Keratinocyte (primary cell): ENCODE measurements at regions not wholly inside any gene's neighbourhood (a gene's known extent, or its start where the extent isn't known, plus 50 kb on each side); places are given as distances from the start of the nearest gene placed in this dataset.

Experiments used
- DNase-seq: peaks from one replicate; pipeline ENCODE4 v3.0.0-alpha.2; 2011; ENCODE audit warnings: low read depth, missing footprints, low spot score
- FAIRE-seq: peaks from 2 replicates; lab custom pipeline; 2011; peaks lifted over from hg19 to GRCh38; lab: Jason Lieb, UNC
- H2AFZ ChIP-seq: 2 replicates; pipeline ENCODE4 v1.6.0; 2012; ENCODE audit warnings: low read length, control low read depth, inconsistent platforms; ENCODE audit not compliant: control insufficient read depth
- H3K27ac ChIP-seq: 2 replicates; pipeline ENCODE4 v1.5.1; 2011; ENCODE audit warnings: low read length; ENCODE audit not compliant: control insufficient read depth, insufficient read depth
- H3K27me3 ChIP-seq: 3 replicates; pipeline ENCODE4 v1.6.0; 2011; ENCODE audit warnings: low read length; ENCODE audit not compliant: control insufficient read depth, insufficient read depth; ENCODE audit errors: extremely low read depth
- H3K36me3 ChIP-seq, 2 experiments: 2 replicates in 1 of 2; 3 replicates in 1 of 2; pipeline ENCODE4 v1.5.1; 2011; ENCODE audit warnings: low read length in 2 of 2, mild to moderate bottlenecking in 1 of 2; ENCODE audit not compliant: control insufficient read depth in 2 of 2, insufficient read depth in 2 of 2; ENCODE audit errors: extremely low read depth in 1 of 2
- H3K4me1 ChIP-seq: 3 replicates; pipeline ENCODE4 v1.5.1; 2011; ENCODE audit warnings: low read length; ENCODE audit not compliant: control insufficient read depth, insufficient read depth; ENCODE audit errors: extremely low read depth
- H3K4me2 ChIP-seq: 3 replicates; pipeline ENCODE4 v1.6.0; 2011; ENCODE audit warnings: low read depth, low read length; ENCODE audit not compliant: control insufficient read depth, insufficient read depth; ENCODE audit errors: extremely low read depth
- H3K4me3 ChIP-seq, 3 experiments: fragments of 200-600 bp in 1 of 3; sonication (generic) in 1 of 3; 2 replicates in 2 of 3; 3 replicates in 1 of 3; pipeline ENCODE4 v1.5.1; 2011 to 2016; ENCODE audit warnings: low read length in 3 of 3, mild to moderate bottlenecking in 3 of 3, control low read depth in 2 of 3, inconsistent platforms in 1 of 3, low read depth in 1 of 3, mixed read lengths in 1 of 3, mixed run types in 1 of 3, moderate library complexity in 1 of 3; ENCODE audit not compliant: control insufficient read depth in 2 of 3, insufficient read depth in 2 of 3; ENCODE audit errors: extremely low read depth in 1 of 3
- H3K79me2 ChIP-seq: 2 replicates; pipeline ENCODE4 v1.6.0; 2012; ENCODE audit warnings: low read length; ENCODE audit not compliant: control insufficient read depth, insufficient read depth
- H3K9ac ChIP-seq: 3 replicates; pipeline ENCODE4 v1.6.0; 2011; ENCODE audit warnings: low read length; ENCODE audit not compliant: control insufficient read depth, insufficient read depth; ENCODE audit errors: extremely low read depth
- H3K9me1 ChIP-seq: 3 replicates; pipeline ENCODE4 v1.6.0; 2011; ENCODE audit warnings: low read length; ENCODE audit not compliant: control insufficient read depth, insufficient read depth; ENCODE audit errors: extremely low read depth
- H3K9me3 ChIP-seq: 2 replicates; pipeline ENCODE4 v1.5.1; 2012; ENCODE audit warnings: low read depth, low read length; ENCODE audit not compliant: control insufficient read depth
- H4K20me1 ChIP-seq: 3 replicates; pipeline ENCODE4 v1.6.0; 2011; ENCODE audit warnings: low read length; ENCODE audit not compliant: control insufficient read depth, insufficient read depth; ENCODE audit errors: extremely low read depth
- CTCF ChIP-seq, 3 experiments: IDR thresholded peaks in 1 of 3; conservative IDR thresholded peaks in 1 of 3; optimal IDR thresholded peaks in 1 of 3; 2 replicates in 2 of 3; 3 replicates in 1 of 3; pipeline versions ENCODE3 to v1.5.1; 2011; ENCODE audit warnings: low read length in 3 of 3, mild to moderate bottlenecking in 3 of 3, moderate library complexity in 2 of 3, control low read depth in 1 of 3, inconsistent platforms in 1 of 3; ENCODE audit not compliant: insufficient read depth in 2 of 3; ENCODE audit errors: extremely low read depth in 1 of 3
- EZH2 ChIP-seq: IDR thresholded peaks from one replicate; pipeline ENCODE4 v1.6.1; 2012; ENCODE audit warnings: inconsistent platforms, mild to moderate bottlenecking, low read length, moderate library complexity
- dilution Hi-C: fragments of 300-500 bp; cut with MboI; formaldehyde crosslinking; loops from one replicate; pipeline ENCODE4 v1.7.0; 2020; ENCODE audit warnings: low sequenced_read_pairs; ENCODE audit not compliant: extremely low pct_ligation_motif_present

- no peak for FAIRE-seq
Observed at GRCh38 chr7:156279635-156280034, 360.9 kb upstream of the RNF32 start.

GRCh38 chr7:156275292-156275691 is 365.3 kb upstream of the RNF32 start:
- no peak overlapping the region for H2AFZ ChIP-seq
- H3K9me3 ChIP-seq = no peaks in the 10 kb centered on the region
- no peak overlapping the region for H3K9ac ChIP-seq
- H3K36me3 ChIP-seq = no peaks in the 10 kb centered on the region
- TF ChIP-seq CTCF (optimal IDR thresholded peaks at IDR 0.05 in 1 of 3, IDR thresholded peaks at IDR 0.05 in 1 of 3, conservative IDR thresholded peaks at IDR 0.05 in 1 of 3; ENCODE audit: extremely low read depth in 1 of 3, insufficient read depth in 2 of 3, low read length in 3 of 3) = no peak
- TF ChIP-seq EZH2 = no peak
- no peaks in the 10 kb centered on the region for H4K20me1 ChIP-seq
- dilution Hi-C loops = no loop called here
- H3K27ac ChIP-seq = no peak overlapping the region
- no peak for DNase-seq
- no peaks in the 10 kb centered on the region for H3K79me2 ChIP-seq
- no peak for FAIRE-seq
- H3K4me1 ChIP-seq = no peaks in the 10 kb centered on the region
- H3K4me3 ChIP-seq = no peak overlapping the region
- H3K9me1 ChIP-seq = no peaks in the 10 kb centered on the region
- no peak overlapping the region for H3K4me2 ChIP-seq
- H3K27me3 ChIP-seq = no peaks in the 10 kb centered on the region

More at GRCh38 chr7:156279635-156280034, 360.9 kb upstream of the RNF32 start:
- Histone ChIP-seq H3K4me3 (no peak overlapping the region), H3K4me1 (no peaks in the 10 kb centered on the region), H3K9me3 (no peaks in the 10 kb centered on the region), H4K20me1 (no peaks in the 10 kb centered on the region), H3K36me3 (no peaks in the 10 kb centered on the region), H3K9me1 (no peaks in the 10 kb centered on the region), H2AFZ (no peak overlapping the region), H3K27me3 (no peaks in the 10 kb centered on the region), H3K79me2 (no peaks in the 10 kb centered on the region), H3K27ac (no peak overlapping the region), H3K9ac (no peak overlapping the region), H3K4me2 (no peak overlapping the region)
- DNase-seq = no peak
- TF ChIP-seq EZH2 = no peak
- TF ChIP-seq CTCF (optimal IDR thresholded peaks at IDR 0.05 in 1 of 3, IDR thresholded peaks at IDR 0.05 in 1 of 3, conservative IDR thresholded peaks at IDR 0.05 in 1 of 3; ENCODE audit: extremely low read depth in 1 of 3, insufficient read depth in 2 of 3, low read length in 3 of 3) = no peak
- dilution Hi-C loops = no loop called here
